ENCODE measurements at regions not wholly inside any gene's neighbourhood (a gene's known extent, or its start where the extent isn't known, plus 50 kb on each side); places are given as distances from the start of the nearest gene placed in this dataset.

DNA sequence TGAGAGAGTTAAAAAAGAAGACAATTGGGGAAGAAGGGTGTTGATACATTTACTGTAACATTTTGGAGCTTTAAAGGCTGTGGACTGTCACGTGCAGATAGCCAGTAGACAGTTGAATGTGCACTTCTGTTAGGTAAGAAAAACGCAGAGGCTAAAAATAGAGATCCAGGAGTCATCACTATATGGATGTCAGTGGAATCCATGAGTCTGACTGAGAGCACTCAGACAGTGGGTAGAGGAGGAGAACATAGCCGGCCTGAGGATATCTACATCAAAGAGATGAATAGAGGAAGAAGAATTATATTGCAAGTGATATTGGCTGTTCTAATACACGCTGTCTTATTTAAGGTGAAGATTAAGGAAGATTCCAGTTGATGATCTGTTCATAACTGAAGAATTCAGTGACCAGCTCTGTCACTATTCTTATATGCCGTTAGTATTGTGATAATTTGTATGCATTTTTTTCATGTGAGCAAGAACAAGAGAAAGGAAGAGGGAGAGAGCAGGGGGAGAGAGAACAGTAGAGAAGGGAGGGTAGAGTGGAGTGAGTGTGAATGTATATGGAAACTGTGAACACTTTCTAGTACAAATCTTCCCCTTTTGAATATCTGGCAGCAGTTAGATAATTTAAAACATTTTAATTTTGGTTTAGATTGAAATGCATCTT lies 344.8 kb downstream of the CHRM3 start:
- DNase-seq (ENCODE audit: low read depth): no peak

DNA sequence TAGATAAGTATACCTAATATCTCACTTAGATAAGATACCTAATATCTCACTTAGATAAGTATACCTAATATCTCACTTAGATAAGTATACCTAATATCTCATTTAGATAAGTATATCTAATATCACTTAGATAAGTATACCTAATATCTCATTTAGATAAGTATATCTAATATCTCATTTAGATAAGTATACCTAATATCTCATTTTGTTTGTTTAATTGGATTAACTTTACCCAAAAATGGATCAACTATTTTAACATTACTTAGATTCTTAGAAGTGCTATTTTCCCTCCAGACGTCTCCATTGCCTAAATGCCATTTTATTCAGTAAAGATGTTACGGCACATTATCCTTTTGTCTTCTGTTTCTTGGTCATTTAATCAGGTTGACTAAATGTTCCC lies 346.4 kb downstream of the CHRM3 start:
- DNase-seq (ENCODE audit: low read depth): no peak

DNA sequence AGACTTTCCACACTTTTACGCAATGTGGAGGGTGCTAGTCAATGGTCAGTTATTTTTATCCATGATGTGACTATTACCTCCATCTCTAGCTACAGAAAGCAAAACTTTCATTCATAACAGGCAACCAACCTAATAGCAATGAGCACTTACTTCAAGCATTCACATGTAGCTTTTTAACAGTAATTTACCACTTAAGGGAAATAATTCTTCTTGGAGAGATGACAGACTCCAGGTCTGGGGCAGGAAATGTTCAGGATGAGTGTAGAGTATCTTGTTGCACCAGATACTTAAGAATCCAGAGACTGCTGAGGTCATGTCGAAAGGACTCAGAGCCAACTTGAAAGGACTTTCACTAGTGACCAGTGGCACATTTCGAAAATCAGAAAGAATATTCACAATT lies 347.6 kb downstream of the CHRM3 start:
- DNase-seq (ENCODE audit: low read depth): no peak

DNA sequence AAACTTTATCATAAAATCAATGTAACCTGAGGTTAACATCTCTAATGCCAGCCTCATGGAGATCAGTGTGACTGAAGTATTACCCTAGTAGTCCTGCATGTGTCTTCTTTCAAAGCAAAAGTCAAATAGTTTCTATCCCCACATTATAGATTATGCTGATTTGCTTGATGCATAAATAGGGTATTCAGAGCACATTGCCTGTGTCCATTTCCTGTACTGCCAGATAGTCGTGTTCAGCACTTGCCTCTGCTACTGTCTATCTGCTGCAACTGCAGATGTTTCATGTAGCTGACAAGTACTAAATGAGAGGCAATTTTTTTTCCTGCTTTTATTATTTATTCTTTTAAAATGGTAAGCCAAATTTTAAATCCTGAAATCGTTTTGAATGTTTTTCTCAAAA lies 348.7 kb downstream of the CHRM3 start:
- DNase-seq (ENCODE audit: low read depth): no peak

DNA sequence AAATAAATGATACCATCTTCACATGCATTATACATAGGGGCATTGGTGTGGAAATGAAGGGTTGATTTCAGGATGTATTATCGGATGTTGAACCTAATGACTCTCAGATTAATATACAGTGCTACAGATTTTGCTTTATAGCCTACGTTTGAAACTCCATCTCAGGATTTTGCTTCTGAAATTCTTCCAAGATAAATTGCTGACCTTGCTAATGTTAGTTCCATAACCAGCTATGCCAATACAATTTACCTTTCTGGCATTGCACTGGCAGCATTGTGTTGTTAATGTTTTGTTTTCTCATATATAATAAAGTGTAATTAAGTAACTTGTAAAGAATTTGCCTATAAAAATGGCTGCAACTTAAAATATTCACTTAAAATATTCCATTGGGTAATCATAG lies 350.1 kb downstream of the CHRM3 start:
- DNase-seq (ENCODE audit: low read depth): no peak

DNA sequence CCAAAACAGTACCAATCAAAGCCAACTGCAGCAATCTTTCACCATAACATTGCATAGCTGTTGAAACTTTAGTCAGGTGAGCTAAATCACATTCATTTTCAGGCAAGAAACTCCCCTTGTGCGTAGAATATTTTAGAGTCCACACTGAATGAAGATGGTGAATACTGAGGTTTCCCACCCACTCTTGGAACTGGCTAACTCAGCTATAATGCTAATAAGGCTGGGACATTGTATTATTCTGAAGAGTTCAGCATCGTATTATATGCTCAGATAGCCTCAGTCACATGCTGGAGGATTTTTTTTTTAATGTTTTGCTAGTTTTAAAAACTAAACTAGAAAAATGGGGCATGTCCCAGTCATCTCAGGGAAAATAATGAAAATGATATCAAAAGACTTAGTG lies 352.3 kb upstream of the FMN2 start:
- no peak for DNase-seq (ENCODE audit: low read depth)

DNA sequence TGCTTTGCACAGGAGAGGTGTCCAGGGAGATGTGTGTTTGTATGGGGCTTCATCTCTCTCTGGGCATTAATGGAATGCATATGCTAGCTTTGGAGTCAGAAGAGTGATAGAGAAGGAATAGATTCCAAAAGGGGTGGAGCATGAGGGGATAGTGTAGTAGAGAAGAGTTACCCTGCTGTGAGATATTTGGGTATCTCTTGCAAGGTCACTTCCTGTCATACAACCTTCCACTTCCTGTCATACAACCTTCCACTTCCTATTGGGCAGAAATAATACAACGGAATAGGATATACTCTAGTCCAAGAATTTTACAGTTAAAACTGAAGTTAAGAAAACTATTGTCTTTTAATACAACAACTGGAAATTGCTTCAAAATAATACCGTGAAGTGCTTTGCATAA lies 351.8 kb upstream of the FMN2 start:
- DNase-seq (ENCODE audit: low read depth): no peak

DNA sequence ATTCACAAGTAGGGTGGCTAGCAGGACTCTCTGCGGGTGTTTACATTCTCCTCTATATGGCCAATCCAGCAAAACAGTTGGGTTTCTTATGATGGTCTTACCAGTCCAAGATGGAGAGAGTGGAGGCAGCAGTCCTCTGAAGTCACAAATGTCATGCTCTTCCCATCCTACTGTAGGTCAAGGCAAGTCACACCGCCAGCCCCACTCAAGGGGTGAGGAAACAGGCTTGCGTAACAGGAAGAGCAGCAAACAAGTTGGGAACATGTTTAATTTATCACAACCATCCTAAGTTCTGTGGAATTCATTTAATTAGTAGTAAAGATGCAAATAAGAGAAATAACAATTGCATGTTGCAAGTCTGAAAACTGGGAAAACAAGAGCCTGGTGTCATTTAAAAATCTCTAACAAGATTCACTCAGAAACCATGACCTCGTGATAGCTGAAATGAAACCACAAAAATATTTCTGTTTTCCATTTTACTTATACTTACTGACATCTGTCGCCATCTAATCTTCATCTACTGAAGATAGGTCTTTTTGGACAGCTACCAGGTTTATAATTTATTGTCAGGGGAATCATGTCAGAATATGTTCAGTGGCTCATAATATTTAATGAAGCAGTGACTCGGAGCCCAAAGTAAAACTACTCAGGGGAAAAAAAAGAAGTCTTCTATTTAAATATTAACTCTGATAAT lies 349.1 kb upstream of the FMN2 start:
- no peak for DNase-seq (ENCODE audit: low read depth)

DNA sequence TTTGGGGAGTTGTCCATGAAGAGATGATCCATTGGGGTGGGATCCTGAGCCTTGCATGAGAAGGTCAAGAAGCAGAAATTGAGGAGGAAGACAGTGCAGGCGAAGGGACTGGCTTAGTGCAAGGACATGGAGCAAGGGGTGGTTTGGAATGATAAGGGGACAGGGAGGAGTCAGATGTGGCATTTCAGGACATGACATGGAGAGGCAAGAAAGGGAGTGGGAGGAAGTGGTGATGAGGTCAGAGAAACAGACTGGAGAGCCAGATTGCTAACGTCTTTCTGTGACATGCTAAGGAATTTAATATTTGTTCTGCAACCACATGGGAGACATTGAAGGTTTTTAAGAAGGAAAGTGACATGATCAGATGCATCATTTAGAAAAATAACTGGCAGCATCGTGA lies 346.8 kb upstream of the FMN2 start:
- DNase-seq (ENCODE audit: low read depth): no peak

DNA sequence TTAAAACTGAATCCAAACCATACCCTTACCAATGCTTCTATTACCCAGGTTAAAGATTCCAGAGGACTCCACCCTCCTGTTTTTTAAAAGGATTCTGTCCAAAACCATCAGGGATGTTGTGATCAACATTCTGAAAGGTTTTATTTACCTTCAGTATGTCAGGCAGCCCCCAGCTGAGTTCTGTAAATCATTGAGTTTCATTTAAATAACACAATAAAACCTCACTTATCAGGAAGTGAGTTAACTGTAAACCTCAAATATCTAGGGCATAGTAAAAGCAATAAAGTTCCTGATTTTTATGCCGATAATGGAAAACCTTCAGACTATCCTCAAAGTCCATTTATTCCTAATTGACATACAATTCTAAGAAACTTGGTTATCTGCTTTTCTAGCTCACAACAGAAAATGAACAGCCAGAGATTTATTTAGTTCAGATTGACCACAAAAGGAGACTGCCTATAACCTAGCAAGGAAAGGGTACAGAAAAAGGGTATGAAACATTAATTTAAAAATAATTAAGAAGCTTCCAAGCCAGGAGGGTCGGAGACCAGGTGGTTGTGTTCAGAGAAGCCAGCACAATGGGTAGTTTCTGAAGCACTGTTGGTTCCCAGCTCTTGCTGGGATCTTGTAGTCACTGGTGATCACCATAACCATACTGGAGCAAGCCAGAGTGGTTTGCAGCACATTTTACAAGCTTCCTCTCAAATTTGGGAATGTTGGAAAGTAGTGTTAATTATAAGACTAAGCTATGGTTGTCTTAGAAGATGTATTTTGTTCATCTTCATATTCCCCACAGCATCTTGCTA lies 336.4 kb upstream of the FMN2 start:
- DNase-seq (ENCODE audit: low read depth): no peak

DNA sequence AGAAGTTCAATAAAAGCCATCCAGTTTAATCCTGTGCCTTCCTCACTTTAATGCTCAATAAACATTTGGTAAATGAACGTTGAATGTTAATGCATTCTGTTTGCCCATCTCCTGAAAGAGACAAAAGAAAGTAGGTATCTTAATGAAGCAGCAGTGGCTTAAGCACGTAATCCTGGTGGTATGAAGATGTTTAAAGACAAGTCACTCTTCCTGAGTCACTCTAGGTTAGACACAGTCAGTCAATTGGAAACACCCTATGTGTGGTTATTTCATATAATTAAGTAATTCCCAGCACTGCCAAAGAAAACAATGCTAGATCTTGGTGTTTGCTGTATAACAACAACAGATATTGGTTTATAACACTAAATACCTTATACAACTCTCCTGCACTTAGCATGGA lies 334.0 kb upstream of the FMN2 start:
- no peak for DNase-seq (ENCODE audit: low read depth)

DNA sequence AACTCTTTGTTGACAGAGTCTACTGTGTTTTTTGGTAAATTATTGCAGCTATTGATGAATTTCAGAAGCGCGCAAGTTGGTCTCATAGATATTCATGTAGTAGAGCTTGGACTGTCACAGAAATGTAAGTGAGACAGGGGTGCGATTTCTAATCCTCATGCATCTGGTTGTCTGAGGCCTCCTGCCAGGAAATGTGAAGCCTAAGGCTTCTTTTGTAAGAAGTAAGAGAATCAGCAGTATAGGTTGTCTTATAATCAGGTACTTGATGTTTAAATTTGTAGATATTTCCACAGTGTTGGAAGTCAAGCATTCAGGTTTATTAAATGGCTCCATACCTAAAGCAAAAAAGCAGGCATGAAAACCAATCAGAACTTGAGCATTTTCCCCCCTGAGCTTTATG lies 332.9 kb upstream of the FMN2 start:
- DNase-seq (ENCODE audit: low read depth): no peak

DNA sequence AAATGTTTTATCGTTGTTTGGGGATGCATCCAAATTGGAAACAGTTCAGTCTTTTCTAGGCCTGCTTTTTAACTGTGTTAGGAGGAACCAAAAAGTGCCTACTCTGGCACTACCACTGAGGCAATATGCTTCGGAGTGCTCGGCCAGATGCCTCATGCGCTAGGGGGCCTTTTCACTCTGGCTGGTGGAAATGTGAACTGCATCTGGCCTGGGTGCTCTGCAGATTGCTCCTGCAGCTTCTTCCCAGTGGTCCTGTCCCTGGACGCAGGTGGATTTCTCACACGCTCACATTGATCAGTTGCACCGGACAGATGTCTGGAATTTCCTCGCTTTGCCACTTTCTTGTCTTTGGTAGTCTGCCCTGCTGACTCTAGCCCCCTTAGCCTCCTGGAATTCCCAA lies 330.2 kb upstream of the FMN2 start:
- DNase-seq (ENCODE audit: low read depth): no peak

DNA sequence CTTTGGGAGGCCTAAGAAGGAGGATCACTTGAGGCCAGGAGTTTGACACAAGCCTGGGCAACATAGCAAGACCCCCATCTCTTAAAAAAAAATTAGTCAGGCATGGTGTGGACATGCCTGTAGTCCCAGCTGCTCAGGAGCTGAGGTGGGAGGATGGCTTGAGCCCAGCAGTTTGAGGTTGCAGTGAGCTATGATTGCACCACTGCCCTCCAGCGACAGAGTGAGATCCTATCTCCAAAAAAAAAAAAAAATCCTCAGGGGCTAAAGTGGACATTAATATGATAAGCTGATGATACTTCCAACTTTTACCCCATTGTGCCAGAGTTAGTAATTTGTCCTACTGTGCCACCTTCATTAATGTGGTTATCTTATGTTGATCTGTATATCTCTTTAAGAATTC lies 327.8 kb upstream of the FMN2 start:
- DNase-seq (ENCODE audit: low read depth): no peak

DNA sequence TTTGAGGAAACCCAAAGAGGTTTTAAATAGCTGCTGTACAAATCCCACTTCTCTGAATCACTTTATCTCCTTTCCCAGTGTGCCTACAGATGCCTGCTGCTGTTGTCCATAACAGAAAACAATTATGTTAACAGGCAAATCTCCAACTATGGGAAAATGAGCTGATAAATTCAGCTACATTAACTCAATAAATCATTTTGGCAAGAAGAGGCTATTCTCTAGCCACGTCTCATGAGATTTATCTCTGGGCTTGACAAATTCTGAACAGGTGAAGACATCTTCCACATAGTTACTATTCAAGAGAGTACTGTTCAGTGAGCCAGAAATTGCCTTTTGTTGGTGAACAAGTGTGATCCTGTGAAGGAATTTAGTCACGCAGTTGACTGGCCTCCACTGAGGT lies 327.1 kb upstream of the FMN2 start:
- no peak for DNase-seq (ENCODE audit: low read depth)

DNA sequence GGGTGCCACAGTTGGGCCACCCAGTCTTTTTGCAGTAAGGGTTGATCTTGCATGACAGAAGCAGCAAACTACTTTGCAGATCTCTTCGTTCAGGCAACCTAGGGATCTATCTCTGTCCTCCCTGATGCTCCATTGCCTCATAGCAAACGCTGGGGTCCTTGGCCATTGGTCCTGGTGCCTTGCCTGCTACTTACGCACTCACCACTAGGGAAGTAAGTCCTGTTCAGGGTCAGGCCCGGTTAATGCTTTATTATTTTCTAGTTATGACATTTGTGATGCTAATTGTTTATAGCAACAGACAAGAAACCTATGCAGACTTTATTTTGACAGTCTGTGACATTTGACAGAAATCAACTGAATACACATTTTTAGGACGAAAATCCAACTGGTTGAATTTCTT lies 326.5 kb upstream of the FMN2 start:
- no peak for DNase-seq (ENCODE audit: low read depth)

DNA sequence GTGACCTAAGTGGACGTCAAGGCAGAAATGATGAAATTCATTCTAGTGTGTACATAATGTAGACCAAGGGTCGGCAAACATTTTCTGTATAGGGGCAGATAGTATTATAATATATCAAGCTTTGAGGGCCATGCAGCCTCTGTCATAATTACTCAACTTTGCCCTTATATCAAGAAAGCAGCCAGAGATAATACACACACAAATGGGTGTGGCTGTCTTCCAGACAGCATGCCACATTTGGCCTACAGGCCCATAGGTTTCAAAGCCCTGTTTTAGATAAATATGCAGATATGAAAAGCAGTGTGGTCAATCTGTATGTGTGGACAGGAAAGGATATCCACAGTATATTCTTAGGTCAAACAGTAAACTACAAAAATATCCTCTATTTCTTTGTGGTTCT lies 320.1 kb upstream of the FMN2 start:
- no peak for DNase-seq (ENCODE audit: low read depth)

DNA sequence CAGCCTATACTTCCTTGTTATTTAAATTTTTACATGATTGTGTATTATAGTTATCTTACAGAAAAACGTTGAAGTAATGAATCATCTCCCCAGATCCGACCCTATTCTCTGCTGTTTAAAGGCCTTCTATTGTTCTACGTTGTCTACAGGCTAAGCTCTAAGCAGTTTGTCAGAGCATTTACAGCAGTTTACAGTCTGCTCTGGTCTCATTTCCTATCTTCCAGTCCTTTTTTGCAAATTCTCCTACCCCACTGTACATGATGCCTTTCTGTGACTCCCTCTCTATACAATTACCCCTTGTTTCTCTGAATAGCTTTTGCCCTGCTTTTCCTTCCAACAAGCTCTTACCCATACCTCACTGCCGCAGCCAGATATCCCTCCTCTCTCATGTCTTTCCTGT lies 319.2 kb upstream of the FMN2 start:
- DNase-seq (ENCODE audit: low read depth): no peak

DNA sequence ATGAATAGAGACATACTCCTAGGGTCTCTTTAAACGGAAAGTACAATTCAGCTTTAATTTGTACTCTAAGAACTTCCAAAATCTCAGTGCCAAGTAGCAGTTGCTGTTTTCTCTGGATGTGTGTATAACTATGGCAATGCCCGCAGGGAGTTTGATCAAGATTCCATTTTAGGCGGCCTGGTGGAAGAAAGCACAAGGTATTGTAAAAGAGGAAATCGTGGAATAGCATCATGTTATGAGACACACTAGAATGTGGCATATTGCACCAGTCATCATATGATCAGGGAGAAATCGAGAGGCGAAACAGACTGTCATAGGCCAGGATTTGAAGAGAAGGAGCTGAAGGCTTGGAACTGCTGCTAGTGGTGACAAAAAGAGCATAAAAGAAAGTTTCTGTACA lies 316.2 kb upstream of the FMN2 start:
- no peak for DNase-seq (ENCODE audit: low read depth)

DNA sequence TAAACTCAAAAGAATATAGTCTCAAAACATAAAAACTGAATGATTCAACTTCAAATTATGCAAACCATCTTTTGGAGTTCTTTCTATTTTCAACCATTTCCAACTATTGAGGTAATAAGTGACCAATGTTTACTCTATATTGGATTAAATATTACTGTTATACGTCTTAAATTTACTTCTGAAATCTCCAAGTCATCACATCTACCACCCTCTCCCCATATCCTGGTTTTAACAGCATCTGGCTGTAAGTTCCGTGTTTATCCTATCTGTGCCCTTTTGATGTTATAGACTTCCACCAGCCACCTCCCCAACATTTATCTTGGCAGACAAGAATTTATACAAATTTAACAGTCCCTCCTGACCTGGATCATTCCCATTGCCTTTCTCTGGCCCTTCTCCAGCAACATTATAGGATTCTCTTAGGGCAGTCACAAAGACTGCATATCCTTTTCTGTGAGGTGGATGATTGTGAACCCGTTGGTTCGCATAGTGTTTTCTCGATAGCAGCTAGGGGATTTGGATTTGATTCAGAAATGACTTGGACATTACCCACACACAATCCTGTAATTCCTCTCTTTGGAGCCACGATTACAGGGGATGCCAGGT lies 313.4 kb upstream of the FMN2 start:
- DNase-seq (ENCODE audit: low read depth): no peak

DNA sequence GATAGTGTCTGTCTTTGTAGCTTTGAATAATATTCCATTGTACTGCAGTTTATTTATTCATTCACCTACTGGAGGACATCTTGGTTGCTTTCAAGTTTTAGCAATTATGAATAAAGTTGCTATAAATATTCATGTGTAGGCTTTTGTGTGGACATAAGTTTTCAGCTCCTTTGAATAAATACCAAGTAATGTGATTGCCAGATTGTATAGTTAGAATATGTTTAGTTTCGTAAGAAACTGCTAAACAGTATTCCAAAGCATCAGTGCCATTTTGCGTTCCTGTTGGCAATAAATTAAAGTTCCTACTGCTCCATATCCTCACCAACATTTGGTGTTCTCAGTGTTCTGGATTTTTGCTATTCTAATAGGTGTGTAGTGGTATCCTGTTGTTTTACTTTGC lies 311.7 kb upstream of the FMN2 start:
- no peak for DNase-seq (ENCODE audit: low read depth)

DNA sequence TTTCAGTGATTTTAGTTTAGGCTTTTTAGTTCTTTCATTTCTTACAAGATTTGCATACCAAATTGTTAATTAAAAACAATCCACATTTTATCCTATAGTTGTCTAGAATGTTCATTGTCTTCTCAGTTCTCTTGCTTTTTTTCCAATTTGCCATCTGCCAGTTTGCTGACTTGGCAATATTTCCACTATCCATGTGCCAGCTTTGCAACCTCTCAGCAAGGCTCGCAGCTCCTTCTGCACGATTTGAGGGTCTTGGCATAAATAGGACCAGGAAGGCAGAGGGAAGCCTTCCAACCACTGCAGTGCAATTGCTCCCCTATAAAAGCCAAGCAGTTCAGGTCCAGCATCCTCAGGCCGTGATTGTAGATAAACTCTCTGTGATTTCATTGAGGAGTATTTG lies 306.8 kb upstream of the FMN2 start:
- DNase-seq (ENCODE audit: low read depth): no peak

DNA sequence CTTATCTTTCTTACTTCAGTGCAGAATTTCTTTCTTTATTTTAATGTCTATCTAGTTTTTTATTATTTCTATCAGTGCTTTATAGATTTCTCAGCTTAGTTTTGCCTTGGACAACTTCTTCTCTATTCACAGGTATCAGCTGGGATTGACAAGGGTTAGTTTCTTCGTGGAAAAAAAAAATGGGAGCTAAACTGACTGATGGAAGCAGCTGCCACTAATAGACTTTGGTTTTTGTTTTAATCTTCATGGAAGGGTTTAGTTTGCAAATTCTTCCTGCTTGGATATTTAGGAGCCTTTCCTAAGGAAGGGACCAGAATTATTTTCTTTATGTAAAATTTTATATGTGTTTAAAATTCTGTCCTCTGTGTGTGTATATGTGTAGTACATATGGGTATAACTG lies 306.1 kb upstream of the FMN2 start:
- DNase-seq (ENCODE audit: low read depth): no peak

Measured in stimulated activated CD8-positive, alpha-beta memory T cell treated with anti-CD3 and anti-CD28 coated beads, Interleukin-4, amount 100 ng/mL, for 24 hours (primary cell).